Loucy (cell line): ENCODE measurements at regions not wholly inside any gene's neighbourhood (a gene's known extent, or its start where the extent isn't known, plus 50 kb on each side); places are given as distances from the start of the nearest gene placed in this dataset.

Source experiments
- CTCF ChIP-seq: fragments of 200-600 bp; sonication (generic); conservative IDR thresholded peaks from 2 replicates; pipeline ENCODE4 v1.5.1; 2014; ENCODE audit warnings: mild to moderate bottlenecking, antibody characterized with exemption, low read length
- EZH2phosphoT487 ChIP-seq: fragments of 200-600 bp; IDR thresholded peaks from 2 replicates; pipeline ENCODE4 v1.6.1; 2018; ENCODE audit warnings: antibody characterized with exemption, mild to moderate bottlenecking, moderate library complexity, borderline replicate concordance

GRCh38 chr10:10165415-10165814 is 852.3 kb upstream of the CELF2 start:
- TF ChIP-seq CTCF: no peak
- no peak for TF ChIP-seq EZH2phosphoT487
